ENCODE measurements at regions not wholly inside any gene's neighbourhood (a gene's known extent, or its start where the extent isn't known, plus 50 kb on each side); places are given as distances from the start of the nearest gene placed in this dataset.

- no peak for TF ChIP-seq CTCF (IDR thresholded peaks at IDR 0.05)
- TF ChIP-seq POLR2A (IDR thresholded peaks at IDR 0.05) = no peak
Observed at GRCh38 chr2:75846683-75847190, 136.0 kb upstream of the GCFC2 start.

Measured in right lobe of liver (tissue), 4 donors.